ENCODE measurements at regions not wholly inside any gene's neighbourhood (a gene's known extent, or its start where the extent isn't known, plus 50 kb on each side); places are given as distances from the start of the nearest gene placed in this dataset.

DNA sequence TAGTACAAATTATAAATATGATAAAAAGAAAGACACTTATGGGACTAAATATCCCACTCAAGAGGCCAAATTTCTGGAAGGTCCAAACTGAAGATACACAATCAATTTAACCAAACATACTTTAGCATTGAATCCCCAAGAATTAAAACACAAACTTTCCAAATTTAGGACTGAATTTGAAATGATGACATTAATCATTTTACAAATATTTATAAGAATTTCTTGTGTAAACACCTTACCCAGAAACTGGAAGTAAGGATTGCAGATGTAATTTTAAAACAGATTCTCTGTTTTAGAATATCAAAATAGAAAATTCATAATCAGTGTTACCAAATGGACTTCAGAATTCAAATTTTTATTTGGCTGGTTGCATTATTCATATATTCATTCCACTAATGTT is 588.2 kb upstream of the KCND2 start:
- H4K20me1 ChIP-seq (ENCODE audit: control insufficient read depth, insufficient read depth, low read length, poor library complexity, severe bottlenecking), result no peaks in the 10 kb centered on the region
- DNase-seq, result no peak
- CTCF ChIA-PET, result no interaction called here
- Mint-ChIP-seq H3K27me3 (no peaks in the 10 kb centered on the region), H3K4me3 (no peak overlapping the region), H3K9me3 (ENCODE audit: insufficient read depth) (no peaks in the 10 kb centered on the region), H3K4me1 (no peaks in the 10 kb centered on the region), H3K27ac (no peak overlapping the region)
- H3K9ac ChIP-seq (ENCODE audit: low read length), result no peak overlapping the region
- no peaks in the 10 kb centered on the region for H3K9me3 ChIP-seq (ENCODE audit: control extremely low read depth in 1 of 3, control insufficient read depth in 2 of 3, insufficient read depth in 1 of 3, low read length in 2 of 3)
- no peak overlapping the region for H3K4me3 ChIP-seq (ENCODE audit: control extremely low read depth in 1 of 5, extremely low read depth in 1 of 5, insufficient read depth in 1 of 5, low read depth in 2 of 5, low read length in 4 of 5)
- H3K79me2 ChIP-seq (ENCODE audit: control insufficient read depth, insufficient read depth, low read length), result no peaks in the 10 kb centered on the region
- no peak overlapping the region for H2AFZ ChIP-seq (ENCODE audit: insufficient read depth, low read depth, low read length, poor library complexity, severe bottlenecking)
- no peak overlapping the region for H3K27ac ChIP-seq (ENCODE audit: low read length in 2 of 2)
- intact Hi-C loops (cut with micrococcal nuclease), result no loop called here
- ATAC-seq (ENCODE audit: low read depth), result no peak
- no peaks in the 10 kb centered on the region for H3K27me3 ChIP-seq (replicated peaks in 1 of 4; ENCODE audit: control extremely low read depth in 1 of 4, control insufficient read depth in 3 of 4, insufficient read depth in 4 of 4, low read length in 3 of 4)
- no peaks in the 10 kb centered on the region for H3K4me1 ChIP-seq (ENCODE audit: control insufficient read depth in 2 of 2, insufficient read depth in 2 of 2, low read length in 2 of 2)
- TF ChIP-seq, protein P1, sequence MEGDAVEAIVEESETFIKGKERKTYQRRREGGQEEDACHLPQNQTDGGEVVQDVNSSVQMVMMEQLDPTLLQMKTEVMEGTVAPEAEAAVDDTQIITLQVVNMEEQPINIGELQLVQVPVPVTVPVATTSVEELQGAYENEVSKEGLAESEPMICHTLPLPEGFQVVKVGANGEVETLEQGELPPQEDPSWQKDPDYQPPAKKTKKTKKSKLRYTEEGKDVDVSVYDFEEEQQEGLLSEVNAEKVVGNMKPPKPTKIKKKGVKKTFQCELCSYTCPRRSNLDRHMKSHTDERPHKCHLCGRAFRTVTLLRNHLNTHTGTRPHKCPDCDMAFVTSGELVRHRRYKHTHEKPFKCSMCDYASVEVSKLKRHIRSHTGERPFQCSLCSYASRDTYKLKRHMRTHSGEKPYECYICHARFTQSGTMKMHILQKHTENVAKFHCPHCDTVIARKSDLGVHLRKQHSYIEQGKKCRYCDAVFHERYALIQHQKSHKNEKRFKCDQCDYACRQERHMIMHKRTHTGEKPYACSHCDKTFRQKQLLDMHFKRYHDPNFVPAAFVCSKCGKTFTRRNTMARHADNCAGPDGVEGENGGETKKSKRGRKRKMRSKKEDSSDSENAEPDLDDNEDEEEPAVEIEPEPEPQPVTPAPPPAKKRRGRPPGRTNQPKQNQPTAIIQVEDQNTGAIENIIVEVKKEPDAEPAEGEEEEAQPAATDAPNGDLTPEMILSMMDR (IDR thresholded peaks at IDR 0.05), result no peak
- no peak for TF ChIP-seq EZH2 (IDR thresholded peaks at IDR 0.05; ENCODE audit: borderline replicate concordance, insufficient read depth, low read depth, low read length, poor library complexity, severe bottlenecking)
- POLR2A ChIA-PET, result no interaction called here
- no peaks in the 10 kb centered on the region for H3K36me3 ChIP-seq (replicated peaks in 1 of 2; ENCODE audit: control extremely low read depth in 1 of 2, control insufficient read depth in 1 of 2, extremely low read depth in 1 of 2, insufficient read depth in 2 of 2, low read length in 1 of 2)
- no peak overlapping the region for H3K4me2 ChIP-seq (replicated peaks; ENCODE audit: low read depth, low read length, poor library complexity, severe bottlenecking)

DNA sequence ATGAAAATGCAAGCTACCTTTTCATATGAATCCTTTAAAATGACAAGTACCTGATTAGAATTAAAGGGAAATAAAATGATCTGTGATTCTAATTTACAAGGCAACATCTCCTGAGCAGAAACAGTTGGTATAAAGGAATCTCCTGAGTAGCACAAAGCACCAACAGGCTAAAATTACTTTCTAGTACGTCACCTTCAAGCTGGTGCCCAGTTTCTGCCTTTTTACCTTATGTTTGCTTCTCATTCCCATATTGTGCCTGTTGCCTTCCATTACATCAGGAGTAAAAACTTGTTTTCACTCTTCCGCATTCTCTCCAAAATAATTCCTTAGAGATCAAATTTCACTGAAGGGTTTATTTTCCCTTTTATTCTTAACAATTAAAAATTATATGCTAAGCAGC is 587.1 kb upstream of the KCND2 start:
- H3K27ac ChIP-seq (ENCODE audit: low read length in 2 of 2), result no peak overlapping the region
- no peaks in the 10 kb centered on the region for H4K20me1 ChIP-seq (ENCODE audit: control insufficient read depth, insufficient read depth, low read length, poor library complexity, severe bottlenecking)
- no peak overlapping the region for H3K9ac ChIP-seq (ENCODE audit: low read length)
- no peak for TF ChIP-seq EZH2 (IDR thresholded peaks at IDR 0.05; ENCODE audit: borderline replicate concordance, insufficient read depth, low read depth, low read length, poor library complexity, severe bottlenecking)
- TF ChIP-seq, protein P1 (IDR thresholded peaks at IDR 0.05), result no peak
- no peak overlapping the region for H3K4me3 ChIP-seq (ENCODE audit: control extremely low read depth in 1 of 5, extremely low read depth in 1 of 5, insufficient read depth in 1 of 5, low read depth in 2 of 5, low read length in 4 of 5)
- no peaks in the 10 kb centered on the region for H3K79me2 ChIP-seq (ENCODE audit: control insufficient read depth, insufficient read depth, low read length)
- intact Hi-C loops (cut with micrococcal nuclease), result no loop called here
- ChIA-PET CTCF (no interaction called here), POLR2A (no interaction called here)
- no peaks in the 10 kb centered on the region for H3K27me3 ChIP-seq (replicated peaks in 1 of 4; ENCODE audit: control extremely low read depth in 1 of 4, control insufficient read depth in 3 of 4, insufficient read depth in 4 of 4, low read length in 3 of 4)
- Mint-ChIP-seq H3K27ac (no peak overlapping the region), H3K4me1 (no peaks in the 10 kb centered on the region), H3K27me3 (no peaks in the 10 kb centered on the region), H3K9me3 (ENCODE audit: insufficient read depth) (no peaks in the 10 kb centered on the region), H3K4me3 (no peak overlapping the region)
- no peak for ATAC-seq (ENCODE audit: low read depth)
- no peak overlapping the region for H2AFZ ChIP-seq (ENCODE audit: insufficient read depth, low read depth, low read length, poor library complexity, severe bottlenecking)
- H3K36me3 ChIP-seq (replicated peaks in 1 of 2; ENCODE audit: control extremely low read depth in 1 of 2, control insufficient read depth in 1 of 2, extremely low read depth in 1 of 2, insufficient read depth in 2 of 2, low read length in 1 of 2), result no peaks in the 10 kb centered on the region
- WGBS (ENCODE audit: insufficient coverage), result 100% methylated on average over 1 of the region's 2 CpGs
- H3K9me3 ChIP-seq (ENCODE audit: control extremely low read depth in 1 of 3, control insufficient read depth in 2 of 3, insufficient read depth in 1 of 3, low read length in 2 of 3), result no peaks in the 10 kb centered on the region
- no peak overlapping the region for H3K4me2 ChIP-seq (replicated peaks; ENCODE audit: low read depth, low read length, poor library complexity, severe bottlenecking)
- H3K4me1 ChIP-seq (ENCODE audit: control insufficient read depth in 2 of 2, insufficient read depth in 2 of 2, low read length in 2 of 2), result no peaks in the 10 kb centered on the region
- no peak for DNase-seq
